PC-9 (cell line): ENCODE measurements at regions not wholly inside any gene's neighbourhood (a gene's known extent, or its start where the extent isn't known, plus 50 kb on each side); places are given as distances from the start of the nearest gene placed in this dataset.

ENCODE experiments used
- CTCF ChIP-seq: fragments of 200-600 bp; sonication (generic); conservative IDR thresholded peaks from 2 replicates; pipeline ENCODE4 v1.6.1; 2017; ENCODE audit warnings: mixed run types, antibody characterized with exemption, mild to moderate bottlenecking, moderate library complexity
- EZH2 ChIP-seq: fragments of 200-600 bp; sonication (generic); IDR thresholded peaks from 2 replicates; pipeline ENCODE4 v1.8.0; 2017; ENCODE audit warnings: antibody characterized with exemption, low read depth

DNA sequence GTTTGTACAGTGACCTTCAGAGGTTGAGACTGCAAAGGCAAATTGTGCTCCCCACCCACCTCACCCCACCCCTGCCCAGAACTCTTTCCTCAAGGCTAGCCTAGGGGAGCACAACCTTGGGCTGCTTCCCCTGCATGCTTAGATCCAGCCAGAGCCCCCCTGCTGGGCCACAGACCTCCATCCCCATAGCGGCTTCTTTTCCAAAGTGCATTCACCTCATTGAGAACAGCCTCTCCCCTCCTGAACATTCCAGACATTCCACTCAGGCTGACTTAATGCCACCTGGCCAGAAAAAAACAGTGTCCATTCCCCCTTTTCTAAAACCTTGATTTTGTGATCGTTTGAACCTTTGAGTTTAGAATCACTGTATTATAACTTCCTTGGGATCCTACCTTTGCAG lies 124.4 kb upstream of the TOPAZ1 start:
- no peak for TF ChIP-seq EZH2
- TF ChIP-seq CTCF = no peak
